ENCODE measurements at regions not wholly inside any gene's neighbourhood (a gene's known extent, or its start where the extent isn't known, plus 50 kb on each side); places are given as distances from the start of the nearest gene placed in this dataset.
"Not testable (repeated sequence)": the region's sequence is repeated elsewhere in the genome, so short reads cannot be mapped to it uniquely, and the experiment has no call there.

GRCh38 chr12:89192429-89192828, 159.9 kb downstream of the DUSP6 start:
- Histone ChIP-seq H3K36me3 (no peaks in the 10 kb centered on the region), H3K4me1 (no peaks in the 10 kb centered on the region), H3K27ac (no peak overlapping the region), H3K9me3 (peaks cover 0 to 4% of the 10 kb centered on the region in 2 donors), H3K27me3 (no peaks in the 10 kb centered on the region), H3K4me3 (no peak overlapping the region)
- DNase-seq: no peak
- TF ChIP-seq CTCF (IDR thresholded peaks at IDR 0.05): no peak
- TF ChIP-seq POLR2A (IDR thresholded peaks at IDR 0.05): no peak
- intact Hi-C loops (cut with DNase I; ENCODE audit: low total_unique reads): no loop called here

- H3K27ac ChIP-seq; H3K9me3 ChIP-seq; DNase-seq; intact Hi-C loops (cut with DNase I; ENCODE audit: low total_unique reads); H3K27me3 ChIP-seq; H3K4me1 ChIP-seq; H3K4me3 ChIP-seq; H3K36me3 ChIP-seq: not testable (repeated sequence)
Measured at GRCh38 chr12:89191597-89191996, 160.7 kb downstream of the DUSP6 start.

GRCh38 chr12:89189448-89189847, 162.9 kb downstream of the DUSP6 start:
- Histone ChIP-seq H3K27me3 (no peaks in the 10 kb centered on the region), H3K36me3 (no peaks in the 10 kb centered on the region), H3K27ac (no peak overlapping the region), H3K9me3 (peaks cover 0 to 4% of the 10 kb centered on the region in 2 donors), H3K4me1 (no peaks in the 10 kb centered on the region), H3K4me3 (no peak overlapping the region)
- DNase-seq: no peak
- TF ChIP-seq CTCF (IDR thresholded peaks at IDR 0.05) (no peak), POLR2A (IDR thresholded peaks at IDR 0.05) (no peak)
- intact Hi-C loops (cut with DNase I; ENCODE audit: low total_unique reads): no loop called here

- no peak overlapping the region for H3K27ac ChIP-seq
- no peaks in the 10 kb centered on the region for H3K4me1 ChIP-seq
- intact Hi-C loops (cut with DNase I; ENCODE audit: low total_unique reads): no loop called here
- TF ChIP-seq CTCF (IDR thresholded peaks at IDR 0.05): no peak
- TF ChIP-seq POLR2A (IDR thresholded peaks at IDR 0.05): no peak
- no peaks in the 10 kb centered on the region for H3K36me3 ChIP-seq
- H3K27me3 ChIP-seq: no peaks in the 10 kb centered on the region
- no peak for DNase-seq
- no peak overlapping the region for H3K4me3 ChIP-seq
- H3K9me3 ChIP-seq: peaks cover 0 to 4% of the 10 kb centered on the region in 2 donors
Measured at GRCh38 chr12:89187507-89187906, 164.8 kb downstream of the DUSP6 start.

GRCh38 chr12:89185889-89186288, 166.4 kb downstream of the DUSP6 start:
- Histone ChIP-seq H3K9me3 (peaks cover 0 to 4% of the 10 kb centered on the region in 2 donors), H3K4me3 (no peak overlapping the region), H3K36me3 (no peaks in the 10 kb centered on the region), H3K27ac (no peak overlapping the region), H3K27me3 (no peaks in the 10 kb centered on the region), H3K4me1 (no peaks in the 10 kb centered on the region)
- no peak for TF ChIP-seq CTCF (IDR thresholded peaks at IDR 0.05)
- TF ChIP-seq POLR2A (IDR thresholded peaks at IDR 0.05): no peak
- intact Hi-C loops (cut with DNase I; ENCODE audit: low total_unique reads): no loop called here
- no peak for DNase-seq

GRCh38 chr12:89185181-89185580, 167.1 kb downstream of the DUSP6 start:
- TF ChIP-seq CTCF (IDR thresholded peaks at IDR 0.05): no peak
- TF ChIP-seq POLR2A (IDR thresholded peaks at IDR 0.05): no peak
- H3K9me3 ChIP-seq: peaks cover 0 to under 1% of the 10 kb centered on the region in 2 donors

More at GRCh38 chr12:89185181-89185580, 167.1 kb downstream of the DUSP6 start:
- Histone ChIP-seq H3K4me1 (no peaks in the 10 kb centered on the region), H3K4me3 (no peak overlapping the region), H3K27ac (no peak overlapping the region), H3K27me3 (no peaks in the 10 kb centered on the region), H3K36me3 (no peaks in the 10 kb centered on the region)
- DNase-seq: no peak
- intact Hi-C loops (cut with DNase I; ENCODE audit: low total_unique reads): no loop called here
